ENCODE measurements at regions not wholly inside any gene's neighbourhood (a gene's known extent, or its start where the extent isn't known, plus 50 kb on each side); places are given as distances from the start of the nearest gene placed in this dataset.

- TF ChIP-seq ZNF316 (IDR thresholded peaks at IDR 0.05): no peak
- no peak for TF ChIP-seq TRIM24 (IDR thresholded peaks at IDR 0.05)
- no peak for TF ChIP-seq NCOA4 (IDR thresholded peaks at IDR 0.05; ENCODE audit: partially characterized antibody)
- no peak for TF ChIP-seq MEIS2 (IDR thresholded peaks at IDR 0.05; ENCODE audit: partially characterized antibody)
- no peak for TF ChIP-seq TAF7 (tag; IDR thresholded peaks at IDR 0.05)
- TF ChIP-seq ZKSCAN8 (CRISPR knock-in tag; IDR thresholded peaks at IDR 0.05): no peak
- TF ChIP-seq ZBTB34 (CRISPR knock-in tag; IDR thresholded peaks at IDR 0.05): no peak
- no peak for TF ChIP-seq CEBPG (CRISPR knock-in tag; IDR thresholded peaks at IDR 0.05)
- TF ChIP-seq CEBPG (tag; conservative IDR thresholded peaks at IDR 0.05 in 1 of 2, IDR thresholded peaks at IDR 0.05 in 1 of 2): no peak
- TF ChIP-seq CEBPZ (IDR thresholded peaks at IDR 0.05; ENCODE audit: borderline replicate concordance, low read depth, low read length): no peak
- no peak for TF ChIP-seq ATF4 (CRISPR knock-in tag; IDR thresholded peaks at IDR 0.05)
- no peak for TF ChIP-seq ZC3H11A (IDR thresholded peaks at IDR 0.05; ENCODE audit: low read depth, low read length)
- TF ChIP-seq KLF10 (CRISPR knock-in tag; IDR thresholded peaks at IDR 0.05): no peak
- Histone ChIP-seq H3K36me3 (ENCODE audit: control insufficient read depth, insufficient read depth, low read length) (no peaks in the 10 kb centered on the region), H3K9me1 (ENCODE audit: control insufficient read depth, insufficient read depth, low read length) (no peaks in the 10 kb centered on the region), H3K9ac (ENCODE audit: insufficient read depth in 1 of 2, low read depth in 2 of 2, low read length in 2 of 2) (no peak overlapping the region), H4K20me1 (replicated peaks; ENCODE audit: control insufficient read depth, insufficient read depth, low read length) (no peaks in the 10 kb centered on the region), H3K9me3 (replicated peaks; ENCODE audit: control insufficient read depth, insufficient read depth, low read depth, low read length) (peaks cover 2% of the 10 kb centered on the region; the same call in 1 of the 2 replicates), H3K27ac (ENCODE audit: extremely low read depth, low read depth, low read length) (no peak overlapping the region), H3K27me3 (ENCODE audit: control insufficient read depth in 2 of 2, insufficient read depth in 2 of 2, low read length in 2 of 2) (no peaks in the 10 kb centered on the region), H3K4me1 (replicated peaks in 1 of 2; ENCODE audit: control insufficient read depth in 2 of 2, insufficient read depth in 2 of 2, low read length in 2 of 2) (no peaks in the 10 kb centered on the region), H3K4me3 (no peak overlapping the region), H2AFZ (ENCODE audit: low read depth, low read length) (no peak overlapping the region), H3K79me2 (ENCODE audit: control insufficient read depth, insufficient read depth, low read length) (no peaks in the 10 kb centered on the region), H3K4me2 (ENCODE audit: insufficient read depth, low read length) (no peak overlapping the region)
- ChIA-PET POLR2A (no interaction called here), CTCF (ENCODE audit: low intra/inter-chr PET ratio) (no interaction called here)
- no peak for FAIRE-seq
- intact Hi-C loops (cut with micrococcal nuclease) (no loop called here), in situ Hi-C loops (cut with MboI) (no loop called here)
- no peak for ATAC-seq
- WGBS (ENCODE audit: insufficient coverage, low coverage, missing lambda C conversion rate): under 1% methylated on average over 4 of the region's 4 CpGs
- BruUV-seq (replicated peaks): no TSS peak
- no peak for DNase-seq (ENCODE audit: extremely low read depth in 1 of 4, low spot score in 3 of 4)
Observed at GRCh38 chr16:82412770-82413169, 214.0 kb upstream of the CDH13 start.

All from K562 (cell line).